Hepatic stellate cell (primary cell): ENCODE measurements at regions not wholly inside any gene's neighbourhood (a gene's known extent, or its start where the extent isn't known, plus 50 kb on each side); places are given as distances from the start of the nearest gene placed in this dataset.

ENCODE experiments used
- DNase-seq: peaks from one replicate; pipeline ENCODE4 v3.0.0; 2011; ENCODE audit warnings: low spot score

- DNase-seq: no peak
Observed at GRCh38 chr6:226516-227073, 65.7 kb upstream of the DUSP22 start.

DNA sequence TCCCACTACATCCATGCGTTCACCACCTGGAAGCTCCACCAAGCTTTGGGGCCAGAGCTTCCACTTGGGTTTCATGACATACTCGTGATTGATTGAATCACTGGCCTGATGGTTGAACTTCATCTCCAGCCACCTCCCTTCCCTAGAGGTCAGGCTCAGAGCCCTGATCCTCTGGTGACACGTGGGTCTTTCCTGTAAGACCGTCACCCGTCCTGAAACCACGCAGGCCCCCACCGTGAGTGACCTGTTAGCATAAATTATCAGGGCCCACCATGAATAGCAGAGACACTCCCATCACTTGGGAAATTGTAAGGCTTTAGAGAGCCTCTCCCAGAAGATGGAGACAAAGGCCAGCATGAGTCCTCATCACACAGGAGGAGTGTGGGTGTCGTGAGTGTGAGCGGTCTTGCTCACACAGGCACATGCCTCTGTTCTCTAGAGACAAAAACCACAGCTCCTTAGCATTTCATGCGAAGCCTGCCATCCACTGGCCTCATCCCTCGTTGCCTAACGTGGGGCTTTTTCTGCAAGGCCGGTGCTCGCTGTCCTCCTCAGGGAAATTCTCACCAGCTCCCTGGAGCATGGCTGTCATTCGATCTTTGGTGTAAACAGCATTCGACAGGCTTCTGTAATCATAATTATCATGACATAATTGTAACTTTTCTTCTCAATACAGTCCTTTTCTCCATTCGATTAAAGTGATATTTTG, 65.1 kb upstream of the DUSP22 start:
- no peak for DNase-seq

DNA sequence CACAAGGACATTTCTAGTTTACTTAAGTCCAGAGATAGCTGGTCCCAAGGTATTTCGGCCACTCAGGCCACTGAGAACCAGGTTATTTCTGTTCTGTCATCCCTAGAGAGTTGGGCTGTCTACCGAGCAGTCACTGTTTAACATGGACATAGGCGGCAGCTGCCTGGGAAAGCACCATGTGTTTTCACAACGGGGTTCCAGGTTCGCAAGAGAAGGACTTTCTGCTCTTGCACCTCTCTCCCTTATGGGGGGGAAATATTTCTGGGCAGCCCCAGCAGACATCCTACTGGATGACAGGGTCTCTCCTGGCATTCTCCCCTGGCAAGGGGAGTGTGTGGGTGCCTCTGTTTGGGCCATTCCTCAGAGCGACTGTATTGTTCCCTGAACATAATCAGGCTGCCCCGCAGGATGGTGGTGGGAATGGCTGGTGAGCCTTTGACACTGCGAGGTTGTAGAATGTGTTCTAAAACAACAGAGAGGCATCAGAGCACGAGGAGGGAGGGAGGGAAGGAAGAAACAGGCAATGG, 64.4 kb upstream of the DUSP22 start:
- DNase-seq: no peak

- no peak for DNase-seq
Observed at GRCh38 chr6:228881-229651, 63.2 kb upstream of the DUSP22 start.

DNA sequence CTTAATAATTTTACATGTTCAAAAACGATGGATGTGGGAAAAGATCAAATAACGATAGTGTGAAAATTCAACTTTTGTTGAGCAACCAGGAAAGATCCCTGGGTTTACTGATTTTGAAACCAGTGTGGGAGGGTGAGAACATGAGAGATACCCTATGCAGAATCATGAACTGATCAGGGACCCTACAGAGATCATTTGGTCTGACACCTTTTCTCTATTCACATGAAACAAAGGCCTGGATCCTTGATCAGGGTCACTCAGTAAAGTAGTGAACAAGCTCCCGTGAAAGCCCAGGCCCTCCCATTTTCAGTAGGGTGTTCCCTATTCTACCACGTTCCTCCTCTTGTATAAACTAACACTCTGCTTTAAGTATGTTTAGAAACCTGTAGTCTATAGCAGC, 60.5 kb upstream of the DUSP22 start:
- DNase-seq: no peak

GRCh38 chr6:232982-233640, 59.2 kb upstream of the DUSP22 start:
- DNase-seq: no peak

GRCh38 chr6:234706-235372, 57.4 kb upstream of the DUSP22 start:
- DNase-seq: no peak

DNA sequence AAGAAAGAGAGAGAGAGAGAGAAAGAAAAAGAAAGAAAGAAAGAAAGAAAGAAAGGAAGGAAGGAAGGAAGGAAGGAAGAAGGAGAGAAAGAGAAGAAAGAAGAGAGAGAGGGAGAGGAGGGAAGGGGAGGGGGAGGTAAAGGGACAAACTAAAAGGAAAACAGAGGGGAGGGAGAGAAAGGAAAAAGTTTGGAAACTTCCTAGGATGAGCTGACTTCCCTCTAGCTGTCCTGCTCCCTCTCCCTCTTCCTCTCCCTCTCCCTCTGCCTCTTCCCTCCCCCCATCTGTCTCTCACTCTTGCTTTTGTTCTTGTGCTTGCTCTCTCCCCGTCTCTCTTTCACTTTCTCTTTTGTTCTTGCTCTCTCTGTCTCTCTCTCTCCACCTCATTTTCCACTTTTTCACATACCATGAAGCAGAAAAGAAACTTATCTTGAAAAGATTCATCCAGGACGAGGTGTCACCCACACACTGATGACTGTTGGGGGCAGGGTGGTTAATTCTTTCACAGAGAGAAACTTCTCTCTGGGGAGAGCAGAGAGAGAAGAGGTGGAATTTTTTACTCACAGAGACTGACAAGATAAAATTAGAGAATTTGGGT, 56.4 kb upstream of the DUSP22 start:
- no peak for DNase-seq

GRCh38 chr6:236519-236918, 55.8 kb upstream of the DUSP22 start:
- no peak for DNase-seq

DNA sequence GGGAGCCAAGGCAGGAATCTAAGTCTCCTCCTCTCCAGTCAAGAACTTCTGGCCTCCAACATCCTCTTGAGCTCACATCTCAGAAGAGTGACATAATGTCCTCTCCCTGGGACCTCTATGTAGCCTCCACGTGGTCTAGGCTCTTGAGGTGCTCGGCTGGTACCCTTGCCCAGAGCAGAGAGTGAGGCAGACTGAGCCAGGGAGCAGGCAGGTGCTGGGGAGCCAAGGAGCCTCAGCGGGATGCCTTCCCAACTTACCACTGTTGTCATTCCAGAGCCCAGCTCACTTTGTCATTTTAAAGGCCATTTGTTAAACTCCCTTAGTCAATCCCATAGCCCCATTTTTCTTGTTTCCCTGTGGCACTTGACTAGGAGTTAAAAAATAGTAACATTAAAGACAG, 52.1 kb upstream of the DUSP22 start:
- DNase-seq: no peak

DNA sequence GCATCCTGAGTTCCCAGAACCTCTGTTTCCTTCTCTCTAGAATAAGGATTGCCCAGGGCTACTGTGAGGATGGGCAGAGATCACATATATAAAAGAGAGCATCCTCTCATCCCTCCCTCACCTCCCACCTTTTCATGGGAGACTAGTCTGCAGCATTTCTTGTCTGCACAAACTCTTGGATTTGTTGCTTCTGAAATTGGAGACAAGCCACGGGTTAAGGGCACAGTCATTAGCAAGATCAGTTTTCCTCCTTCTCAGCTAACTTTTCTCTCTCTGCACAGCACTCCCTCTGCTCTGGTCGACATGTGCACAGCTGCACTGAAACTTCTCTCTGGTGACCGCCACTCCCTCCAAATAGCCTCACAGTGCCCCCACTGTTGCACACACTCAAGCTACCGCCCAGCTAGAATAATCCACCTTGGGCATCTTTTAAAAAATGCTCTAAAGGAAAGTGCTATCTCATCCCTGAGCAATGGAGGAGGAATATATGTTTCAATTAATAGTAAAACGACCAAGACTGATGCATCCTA, 50.9 kb upstream of the DUSP22 start:
- no peak for DNase-seq
